ENCODE measurements at regions not wholly inside any gene's neighbourhood (a gene's known extent, or its start where the extent isn't known, plus 50 kb on each side); places are given as distances from the start of the nearest gene placed in this dataset.
"Not testable (repeated sequence)": the region's sequence is repeated elsewhere in the genome, so short reads cannot be mapped to it uniquely, and the experiment has no call there.

DNA sequence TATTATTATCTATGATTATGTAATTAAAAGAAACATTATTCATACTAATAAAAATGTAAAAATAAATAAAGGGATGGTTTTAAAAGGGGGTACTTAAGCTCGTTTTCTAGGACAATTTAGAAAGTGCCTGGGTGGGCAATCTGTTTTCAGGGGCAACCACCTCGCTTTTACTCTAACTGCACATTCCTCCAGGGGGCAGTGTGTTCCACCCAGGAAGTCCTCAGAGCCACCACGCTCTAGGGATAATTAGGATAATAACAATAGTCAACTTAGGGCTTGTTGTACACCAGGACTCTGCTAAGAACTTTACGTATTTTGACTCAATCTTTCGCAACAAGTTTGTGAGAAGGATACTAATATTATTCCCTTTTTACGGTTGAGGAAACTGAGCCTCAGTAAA is 396.7 kb upstream of the MAF start:
- H3K4me3 Mint-ChIP-seq, result no peak overlapping the region
- H3K9me3 Mint-ChIP-seq, result peaks cover 3% of the 10 kb centered on the region
- H3K36me3 Mint-ChIP-seq (ENCODE audit: low read depth), result no peaks in the 10 kb centered on the region
- H3K27ac Mint-ChIP-seq, result no peak overlapping the region
- ATAC-seq (replicated peaks), result no peak
- peaks cover 5% of the 10 kb centered on the region for H3K27me3 Mint-ChIP-seq
- no peaks in the 10 kb centered on the region for H3K4me1 Mint-ChIP-seq

GRCh38 chr16:79996321-79996720 is 395.8 kb upstream of the MAF start:
- H3K9me3 Mint-ChIP-seq, result peaks cover 3% of the 10 kb centered on the region
- no peaks in the 10 kb centered on the region for H3K36me3 Mint-ChIP-seq (ENCODE audit: low read depth)
- no peak overlapping the region for H3K4me3 Mint-ChIP-seq
- no peak for ATAC-seq (replicated peaks)
- no peaks in the 10 kb centered on the region for H3K4me1 Mint-ChIP-seq
- H3K27me3 Mint-ChIP-seq, result peaks cover 5% of the 10 kb centered on the region
- H3K27ac Mint-ChIP-seq, result no peak overlapping the region

- no peaks in the 10 kb centered on the region for H3K36me3 Mint-ChIP-seq (ENCODE audit: low read depth)
- peaks cover 10% of the 10 kb centered on the region for H3K27me3 Mint-ChIP-seq
- ATAC-seq (replicated peaks), result no peak
- H3K4me3 Mint-ChIP-seq, result no peak overlapping the region
- no peak overlapping the region for H3K27ac Mint-ChIP-seq
- H3K4me1 Mint-ChIP-seq, result no peaks in the 10 kb centered on the region
- H3K9me3 Mint-ChIP-seq, result peaks cover 3% of the 10 kb centered on the region
These were observed 394.8 kb upstream of the MAF start for GRCh38 chr16:79995315-79995714.

GRCh38 chr16:79994418-79994817 is 393.9 kb upstream of the MAF start:
- Mint-ChIP-seq H3K27me3 (peaks cover 10% of the 10 kb centered on the region), H3K9me3 (peaks cover 3% of the 10 kb centered on the region)

GRCh38 chr16:79993629-79994209 is 393.2 kb upstream of the MAF start:
- peaks cover 3% of the 10 kb centered on the region for H3K9me3 Mint-ChIP-seq
- H3K4me3 Mint-ChIP-seq, result no peak overlapping the region
- H3K4me1 Mint-ChIP-seq, result no peaks in the 10 kb centered on the region
- ATAC-seq (replicated peaks), result no peak
- no peaks in the 10 kb centered on the region for H3K36me3 Mint-ChIP-seq (ENCODE audit: low read depth)
- H3K27ac Mint-ChIP-seq, result no peak overlapping the region
- H3K27me3 Mint-ChIP-seq, result peaks cover 10% of the 10 kb centered on the region

More at GRCh38 chr16:79994418-79994817, 393.9 kb upstream of the MAF start:
- no peak for ATAC-seq (replicated peaks)
- Mint-ChIP-seq H3K27ac (no peak overlapping the region), H3K4me3 (no peak overlapping the region), H3K36me3 (ENCODE audit: low read depth) (no peaks in the 10 kb centered on the region), H3K4me1 (no peaks in the 10 kb centered on the region)

DNA sequence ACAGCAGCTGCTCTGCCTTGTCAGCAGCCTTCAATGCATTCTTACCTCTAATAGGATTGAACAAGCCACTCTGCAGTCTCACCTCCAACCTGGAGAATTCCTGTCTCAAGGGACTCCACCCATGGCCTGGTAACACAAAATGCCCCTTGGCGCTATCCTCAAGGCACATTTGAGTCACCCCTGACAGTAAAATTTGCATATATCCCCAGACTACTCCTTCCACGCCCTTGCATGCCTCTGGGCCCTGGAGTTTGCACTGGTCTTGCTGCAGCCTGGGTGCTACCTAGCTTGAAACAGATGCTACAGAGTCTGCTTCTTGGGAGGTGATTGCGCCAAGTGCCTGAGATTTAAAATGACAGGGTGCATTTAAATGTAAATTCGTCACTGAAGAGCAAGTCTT is 391.4 kb upstream of the MAF start:
- Mint-ChIP-seq H3K27me3 (peaks cover 14% of the 10 kb centered on the region), H3K4me1 (no peaks in the 10 kb centered on the region), H3K36me3 (ENCODE audit: low read depth) (no peaks in the 10 kb centered on the region), H3K9me3 (peaks cover 3% of the 10 kb centered on the region), H3K4me3 (no peak overlapping the region), H3K27ac (no peak overlapping the region)
- ATAC-seq (replicated peaks), result no peak

DNA sequence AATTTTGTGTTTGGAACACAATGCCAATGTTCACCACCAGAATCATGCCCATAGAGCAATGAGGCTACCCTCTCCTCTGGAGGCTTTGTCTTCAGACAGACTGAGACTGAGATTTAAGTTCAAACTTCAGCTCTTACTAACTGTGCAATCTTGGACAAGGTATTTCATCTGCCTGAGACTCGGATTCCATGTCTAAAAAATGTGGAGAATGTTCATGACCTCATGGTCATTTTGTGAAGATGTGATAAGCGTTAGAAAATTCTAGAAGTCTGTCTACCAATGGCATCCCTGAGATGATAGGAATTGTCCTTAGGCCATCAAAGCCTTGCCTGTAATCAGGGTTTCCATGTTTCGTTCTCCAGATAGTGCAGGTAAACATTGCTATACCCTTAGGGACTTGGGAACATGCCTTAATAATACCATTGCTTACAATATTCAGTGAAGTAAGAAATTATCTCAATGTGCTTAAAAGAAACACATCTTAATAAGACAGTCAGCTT is 388.2 kb upstream of the MAF start:
- ATAC-seq (replicated peaks), result no peak
- Mint-ChIP-seq H3K27me3 (peaks cover 14% of the 10 kb centered on the region), H3K9me3 (peaks cover 3% of the 10 kb centered on the region), H3K36me3 (ENCODE audit: low read depth) (no peaks in the 10 kb centered on the region), H3K27ac (no peak overlapping the region), H3K4me1 (no peaks in the 10 kb centered on the region), H3K4me3 (no peak overlapping the region)

GRCh38 chr16:79988089-79988488 is 387.6 kb upstream of the MAF start:
- no peak for ATAC-seq (replicated peaks)
- no peaks in the 10 kb centered on the region for H3K9me3 Mint-ChIP-seq
- H3K36me3 Mint-ChIP-seq (ENCODE audit: low read depth), result no peaks in the 10 kb centered on the region
- H3K27ac Mint-ChIP-seq, result no peak overlapping the region
- H3K27me3 Mint-ChIP-seq, result peaks cover 9% of the 10 kb centered on the region
- no peak overlapping the region for H3K4me3 Mint-ChIP-seq
- H3K4me1 Mint-ChIP-seq, result no peaks in the 10 kb centered on the region

DNA sequence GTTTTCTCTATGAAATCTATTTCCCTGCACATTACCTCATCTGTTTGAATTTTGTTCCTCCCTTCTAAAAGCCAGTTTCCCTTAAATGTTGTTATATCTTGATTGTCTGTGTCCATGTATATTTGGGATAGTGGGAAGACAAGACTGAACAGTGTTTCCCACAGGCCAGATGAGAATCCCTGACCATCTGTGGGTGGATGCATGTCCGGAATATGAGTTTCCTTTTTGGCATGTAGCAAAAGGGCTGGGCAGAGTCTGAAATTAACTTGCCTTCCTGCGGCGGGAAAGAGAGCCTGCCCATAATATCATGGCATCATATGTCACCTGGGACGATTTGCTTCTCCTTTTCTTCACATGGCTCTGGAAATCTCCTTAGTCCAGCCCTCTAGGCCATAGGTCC is 385.8 kb upstream of the MAF start:
- Mint-ChIP-seq H3K4me1 (no peaks in the 10 kb centered on the region), H3K27me3 (peaks cover 9% of the 10 kb centered on the region), H3K27ac (no peak overlapping the region), H3K4me3 (no peak overlapping the region), H3K36me3 (ENCODE audit: low read depth) (no peaks in the 10 kb centered on the region), H3K9me3 (no peaks in the 10 kb centered on the region)
- no peak for ATAC-seq (replicated peaks)

GRCh38 chr16:79985606-79986005 is 385.1 kb upstream of the MAF start:
- Mint-ChIP-seq H3K36me3 (ENCODE audit: low read depth) (no peaks in the 10 kb centered on the region), H3K4me1 (no peaks in the 10 kb centered on the region), H3K27me3 (peaks cover 7% of the 10 kb centered on the region), H3K4me3 (no peak overlapping the region), H3K27ac (no peak overlapping the region), H3K9me3 (no peaks in the 10 kb centered on the region)
- no peak for ATAC-seq (replicated peaks)

DNA sequence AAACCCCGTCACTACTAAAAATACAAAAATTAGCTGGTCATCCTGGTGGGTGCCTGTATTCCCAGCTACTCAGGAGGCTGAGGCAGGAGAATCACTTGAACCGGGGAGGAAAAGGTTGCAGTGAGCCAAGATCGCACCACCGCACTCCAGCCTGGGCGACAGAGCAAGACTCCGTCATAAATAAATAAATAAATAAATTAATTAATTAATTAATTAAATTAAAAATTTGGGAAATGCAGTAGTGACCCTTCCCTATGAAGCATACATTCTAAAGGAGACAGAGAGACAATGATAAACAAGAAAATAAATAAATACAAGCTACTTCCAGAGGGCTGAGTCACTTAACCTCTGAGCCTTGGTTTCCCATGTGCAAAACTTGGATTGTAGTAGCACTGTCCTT is 383.6 kb upstream of the MAF start:
- not testable (repeated sequence) for ATAC-seq (replicated peaks); H3K4me1 Mint-ChIP-seq; H3K9me3 Mint-ChIP-seq; H3K27me3 Mint-ChIP-seq; H3K36me3 Mint-ChIP-seq (ENCODE audit: low read depth); H3K27ac Mint-ChIP-seq; H3K4me3 Mint-ChIP-seq

DNA sequence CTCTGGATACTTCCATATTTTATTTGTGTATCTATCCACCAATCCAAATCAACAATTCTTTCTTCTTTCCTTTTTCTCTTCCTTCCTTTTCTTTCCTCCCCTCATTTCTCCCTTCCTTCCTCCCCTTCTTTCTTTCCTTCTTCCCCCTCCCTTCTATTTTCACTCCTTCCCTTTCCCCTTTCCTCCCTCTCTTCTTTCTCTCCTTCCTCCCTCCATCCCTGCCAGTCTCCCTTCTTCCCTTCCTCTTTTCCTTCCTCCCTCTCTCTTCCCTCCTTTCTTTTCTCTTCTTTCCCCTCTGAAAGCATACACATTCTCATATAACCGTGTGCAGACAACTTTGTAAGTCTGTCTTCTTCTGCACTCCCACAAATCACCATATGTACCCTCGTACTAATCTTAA is 382.3 kb upstream of the MAF start:
- ATAC-seq (replicated peaks), result no peak
- Mint-ChIP-seq H3K4me3 (no peak overlapping the region), H3K27ac (no peak overlapping the region), H3K36me3 (ENCODE audit: low read depth) (no peaks in the 10 kb centered on the region), H3K9me3 (no peaks in the 10 kb centered on the region), H3K27me3 (peaks cover 9% of the 10 kb centered on the region), H3K4me1 (no peaks in the 10 kb centered on the region)

DNA sequence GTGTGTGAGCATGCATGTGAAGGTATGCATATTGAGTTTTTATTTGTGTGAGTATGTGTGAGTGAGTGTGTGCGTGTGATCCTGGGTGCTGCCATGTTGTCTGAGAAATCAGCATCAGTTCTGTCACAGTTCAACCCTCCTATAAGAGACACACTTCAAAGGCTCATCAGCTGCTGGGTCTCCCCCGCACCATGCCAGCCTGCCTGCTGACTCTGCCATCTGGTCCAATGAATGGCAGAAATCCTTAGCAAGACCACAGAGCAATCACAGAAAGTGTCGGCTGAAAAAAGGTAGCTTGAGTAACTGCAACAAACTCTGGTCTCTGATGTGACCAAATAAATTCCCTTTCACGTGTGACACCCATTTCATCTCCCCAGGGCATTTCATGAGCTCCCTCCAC is 381.8 kb upstream of the MAF start:
- H3K4me3 Mint-ChIP-seq, result no peak overlapping the region
- no peak for ATAC-seq (replicated peaks)
- no peaks in the 10 kb centered on the region for H3K9me3 Mint-ChIP-seq
- H3K27me3 Mint-ChIP-seq, result peaks cover 7% of the 10 kb centered on the region
- no peak overlapping the region for H3K27ac Mint-ChIP-seq
- H3K4me1 Mint-ChIP-seq, result no peaks in the 10 kb centered on the region
- H3K36me3 Mint-ChIP-seq (ENCODE audit: low read depth), result no peaks in the 10 kb centered on the region

- no peaks in the 10 kb centered on the region for H3K4me1 Mint-ChIP-seq
- no peak overlapping the region for H3K27ac Mint-ChIP-seq
- H3K9me3 Mint-ChIP-seq, result no peaks in the 10 kb centered on the region
- peaks cover 4% of the 10 kb centered on the region for H3K27me3 Mint-ChIP-seq
- no peak overlapping the region for H3K4me3 Mint-ChIP-seq
- H3K36me3 Mint-ChIP-seq (ENCODE audit: low read depth), result no peaks in the 10 kb centered on the region
- no peak for ATAC-seq (replicated peaks)
These were observed 381.3 kb upstream of the MAF start for GRCh38 chr16:79981814-79982213.

DNA sequence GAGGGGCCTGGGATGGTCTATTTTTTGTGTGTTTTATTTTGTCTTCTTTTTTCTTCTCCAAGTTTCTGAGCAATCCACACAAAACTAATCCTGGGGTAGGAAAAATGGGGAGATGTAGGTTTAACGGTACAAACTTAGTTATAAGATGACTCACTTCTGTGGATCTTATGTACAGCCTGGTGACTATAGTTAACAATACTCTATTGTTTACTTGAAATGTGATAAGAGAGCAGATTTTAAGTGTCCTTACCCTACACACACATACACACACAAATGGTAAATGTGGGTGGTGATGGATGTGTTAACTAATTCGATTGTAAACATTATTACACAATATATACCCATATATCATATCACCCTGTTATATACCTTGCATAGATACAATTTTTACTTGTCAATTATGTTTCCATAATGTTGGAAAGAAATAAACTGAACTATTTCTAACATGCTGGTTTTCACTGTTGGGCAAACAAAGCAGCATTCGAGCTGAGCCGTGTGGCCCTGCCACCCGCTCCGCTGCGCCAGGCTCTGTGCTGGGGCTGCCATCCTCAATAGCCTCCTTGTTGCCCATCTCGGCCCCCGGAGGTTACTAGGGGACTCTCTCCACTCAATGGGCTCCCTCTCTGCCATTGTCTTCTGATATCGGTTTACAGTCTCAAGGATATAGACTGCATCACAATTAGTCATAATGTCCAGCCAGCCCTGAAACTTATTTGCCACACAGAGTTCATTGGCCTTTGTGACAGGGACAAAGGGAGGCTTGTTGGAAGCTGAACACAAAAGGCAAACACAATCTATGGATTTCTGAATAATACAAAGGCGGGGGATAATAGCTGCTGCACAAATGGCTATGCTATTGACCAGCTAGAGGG is 380.3 kb upstream of the MAF start:
- no peaks in the 10 kb centered on the region for H3K9me3 Mint-ChIP-seq
- H3K27ac Mint-ChIP-seq, result no peak overlapping the region
- H3K27me3 Mint-ChIP-seq, result peaks cover 4% of the 10 kb centered on the region
- ATAC-seq (replicated peaks), result no peak
- no peaks in the 10 kb centered on the region for H3K36me3 Mint-ChIP-seq (ENCODE audit: low read depth)
- H3K4me3 Mint-ChIP-seq, result no peak overlapping the region
- H3K4me1 Mint-ChIP-seq, result no peaks in the 10 kb centered on the region
